Osteoblast (primary cell): ENCODE measurements at regions not wholly inside any gene's neighbourhood (a gene's known extent, or its start where the extent isn't known, plus 50 kb on each side); places are given as distances from the start of the nearest gene placed in this dataset.

Experiments
- DNase-seq: peaks from one replicate; pipeline ENCODE4 v3.0.0; 2011; ENCODE audit warnings: low spot score, mixed read lengths; ENCODE audit not compliant: insufficient read length; ENCODE audit errors: missing footprints
- H2AFZ ChIP-seq: 2 replicates; pipeline ENCODE4 v1.6.0; 2011; ENCODE audit warnings: mild to moderate bottlenecking, low read length
- H3K27ac ChIP-seq: 2 replicates; pipeline ENCODE4 v1.5.1; 2011; ENCODE audit warnings: mild to moderate bottlenecking, low read depth, low read length, moderate library complexity
- H3K27me3 ChIP-seq: 2 replicates; pipeline ENCODE4 v1.6.0; 2012; ENCODE audit warnings: mild to moderate bottlenecking, control low read depth, inconsistent platforms, low read length, moderate library complexity; ENCODE audit not compliant: insufficient read depth
- H3K36me3 ChIP-seq: 2 replicates; pipeline ENCODE4 v1.5.1; 2011; ENCODE audit warnings: mild to moderate bottlenecking, low read length, control low read depth, moderate library complexity; ENCODE audit not compliant: insufficient read depth
- H3K4me1 ChIP-seq: 2 replicates; pipeline ENCODE4 v1.5.1; 2011; ENCODE audit warnings: mild to moderate bottlenecking, low read length, control low read depth, moderate library complexity; ENCODE audit not compliant: insufficient read depth
- H3K4me2 ChIP-seq: 2 replicates; pipeline ENCODE4 v1.6.0; 2011; ENCODE audit warnings: mild to moderate bottlenecking, low read length; ENCODE audit not compliant: insufficient read depth
- H3K4me3 ChIP-seq: fragments of 200-600 bp; sonication (generic); 3 replicates; pipeline ENCODE4 v1.5.1; 2012; ENCODE audit warnings: mild to moderate bottlenecking, low read length, inconsistent platforms; ENCODE audit not compliant: insufficient read depth
- H3K79me2 ChIP-seq: 2 replicates; pipeline ENCODE4 v1.6.0; 2012; ENCODE audit warnings: mild to moderate bottlenecking, low read length, control low read depth, inconsistent platforms; ENCODE audit not compliant: insufficient read depth
- H3K9me3 ChIP-seq: 2 replicates; pipeline ENCODE4 v1.5.1; 2011; ENCODE audit warnings: low read depth, low read length, control low read depth
- H4K20me1 ChIP-seq: 2 replicates; pipeline ENCODE4 v1.6.0; 2012; ENCODE audit warnings: mild to moderate bottlenecking, low read length, control low read depth; ENCODE audit not compliant: insufficient read depth
- TF ChIP-seq, protein P1 (sequence below): IDR thresholded peaks from 2 replicates; pipeline ENCODE4 v1.5.1; 2011; ENCODE audit warnings: mild to moderate bottlenecking, low read depth, low read length, moderate library complexity; ENCODE audit errors: extremely low read depth

DNA sequence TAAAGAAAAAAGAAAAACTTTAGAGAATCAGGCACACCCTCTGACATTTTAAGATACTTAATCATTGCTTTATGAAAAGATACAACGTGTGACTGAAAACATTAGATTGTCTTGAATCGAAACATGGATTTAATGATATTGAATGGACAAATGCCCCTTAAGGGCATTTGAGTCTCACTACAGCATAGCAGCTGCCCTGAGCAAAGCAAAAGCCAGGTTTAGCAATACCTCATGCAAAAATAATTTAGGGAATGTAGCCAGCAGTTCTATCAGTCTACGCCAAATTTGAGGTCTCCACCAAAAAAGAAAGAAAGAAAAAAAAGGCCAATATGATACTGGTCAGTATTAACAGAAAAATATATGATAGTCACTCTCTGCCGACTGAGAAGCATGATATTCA is 56.6 kb upstream of the LMNB1 start:
- Histone ChIP-seq H3K27ac (no peak overlapping the region), H3K4me1 (no peaks in the 10 kb centered on the region), H3K36me3 (no peaks in the 10 kb centered on the region), H3K4me2 (no peak overlapping the region), H3K9me3 (no peaks in the 10 kb centered on the region), H2AFZ (no peak overlapping the region), H3K4me3 (no peak overlapping the region), H3K27me3 (no peaks in the 10 kb centered on the region), H3K79me2 (no peaks in the 10 kb centered on the region), H4K20me1 (no peaks in the 10 kb centered on the region)
- TF ChIP-seq, protein P1, sequence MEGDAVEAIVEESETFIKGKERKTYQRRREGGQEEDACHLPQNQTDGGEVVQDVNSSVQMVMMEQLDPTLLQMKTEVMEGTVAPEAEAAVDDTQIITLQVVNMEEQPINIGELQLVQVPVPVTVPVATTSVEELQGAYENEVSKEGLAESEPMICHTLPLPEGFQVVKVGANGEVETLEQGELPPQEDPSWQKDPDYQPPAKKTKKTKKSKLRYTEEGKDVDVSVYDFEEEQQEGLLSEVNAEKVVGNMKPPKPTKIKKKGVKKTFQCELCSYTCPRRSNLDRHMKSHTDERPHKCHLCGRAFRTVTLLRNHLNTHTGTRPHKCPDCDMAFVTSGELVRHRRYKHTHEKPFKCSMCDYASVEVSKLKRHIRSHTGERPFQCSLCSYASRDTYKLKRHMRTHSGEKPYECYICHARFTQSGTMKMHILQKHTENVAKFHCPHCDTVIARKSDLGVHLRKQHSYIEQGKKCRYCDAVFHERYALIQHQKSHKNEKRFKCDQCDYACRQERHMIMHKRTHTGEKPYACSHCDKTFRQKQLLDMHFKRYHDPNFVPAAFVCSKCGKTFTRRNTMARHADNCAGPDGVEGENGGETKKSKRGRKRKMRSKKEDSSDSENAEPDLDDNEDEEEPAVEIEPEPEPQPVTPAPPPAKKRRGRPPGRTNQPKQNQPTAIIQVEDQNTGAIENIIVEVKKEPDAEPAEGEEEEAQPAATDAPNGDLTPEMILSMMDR: no peak
- DNase-seq: no peak

DNA sequence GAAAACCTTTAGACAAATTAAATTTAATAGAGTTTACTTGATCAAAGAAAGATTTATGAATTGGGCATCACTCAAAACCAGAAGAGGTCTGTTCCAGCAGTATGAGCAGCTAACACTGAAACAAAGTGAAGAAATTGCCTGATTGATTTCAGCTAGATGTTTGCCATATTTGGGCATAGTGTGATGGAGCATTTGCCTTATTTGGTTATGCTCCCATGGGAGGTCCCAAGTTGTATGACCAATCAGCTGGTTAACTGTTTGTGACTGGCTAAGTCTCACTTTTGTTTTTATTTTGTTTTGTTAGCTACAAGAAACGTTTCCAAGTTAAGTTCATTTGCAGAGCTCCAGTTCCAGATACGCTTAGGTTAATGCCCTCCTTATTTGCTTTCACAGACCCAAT is 53.3 kb upstream of the LMNB1 start:
- Histone ChIP-seq H3K4me1 (no peaks in the 10 kb centered on the region), H3K4me2 (no peak overlapping the region), H2AFZ (no peak overlapping the region), H3K36me3 (no peaks in the 10 kb centered on the region), H3K79me2 (no peaks in the 10 kb centered on the region), H3K27me3 (peaks cover 4% of the 10 kb centered on the region), H3K9me3 (no peaks in the 10 kb centered on the region), H3K4me3 (no peak overlapping the region), H4K20me1 (no peaks in the 10 kb centered on the region), H3K27ac (no peak overlapping the region)
- peak; percentile 38 for DNase-seq
- TF ChIP-seq, protein P1: no peak
